ENCODE measurements at regions not wholly inside any gene's neighbourhood (a gene's known extent, or its start where the extent isn't known, plus 50 kb on each side); places are given as distances from the start of the nearest gene placed in this dataset.

DNA sequence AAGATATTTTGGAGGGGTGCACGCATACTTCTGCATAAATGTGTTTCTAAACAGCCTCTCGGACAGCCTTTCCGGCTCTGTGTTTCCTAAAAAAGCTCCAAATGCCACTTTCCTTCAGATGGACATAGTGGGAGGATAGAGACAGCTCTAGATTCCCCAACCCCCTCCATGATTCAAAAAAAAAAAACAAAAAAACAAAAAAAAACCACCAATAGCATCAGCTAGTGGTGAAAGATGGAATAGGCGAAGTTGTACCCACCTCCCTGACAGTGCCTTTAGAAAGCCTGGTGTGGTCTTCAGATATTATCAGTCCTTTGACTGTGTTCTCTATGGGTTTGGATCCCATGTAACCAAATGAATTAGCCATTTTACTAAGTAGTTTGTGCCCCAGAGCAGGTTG is 94.1 kb downstream of the PHETA1 start:
- ChIA-PET POLR2A (no interaction called here), CTCF (interaction anchor here (1.7 kb wide), 1 partner anchor 24 kb away, joined by 7 read pairs; no protein-coding TSS in a partner anchor)
- TF ChIP-seq, protein P1, sequence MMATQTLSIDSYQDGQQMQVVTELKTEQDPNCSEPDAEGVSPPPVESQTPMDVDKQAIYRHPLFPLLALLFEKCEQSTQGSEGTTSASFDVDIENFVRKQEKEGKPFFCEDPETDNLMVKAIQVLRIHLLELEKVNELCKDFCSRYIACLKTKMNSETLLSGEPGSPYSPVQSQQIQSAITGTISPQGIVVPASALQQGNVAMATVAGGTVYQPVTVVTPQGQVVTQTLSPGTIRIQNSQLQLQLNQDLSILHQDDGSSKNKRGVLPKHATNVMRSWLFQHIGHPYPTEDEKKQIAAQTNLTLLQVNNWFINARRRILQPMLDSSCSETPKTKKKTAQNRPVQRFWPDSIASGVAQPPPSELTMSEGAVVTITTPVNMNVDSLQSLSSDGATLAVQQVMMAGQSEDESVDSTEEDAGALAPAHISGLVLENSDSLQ (IDR thresholded peaks at IDR 0.05), result no peak
- TF ChIP-seq ZNF384 (IDR thresholded peaks at IDR 0.05), result peak; percentile 98
- peak; percentile 52 for DNase-seq (ENCODE audit: extremely low spot score)

DNA sequence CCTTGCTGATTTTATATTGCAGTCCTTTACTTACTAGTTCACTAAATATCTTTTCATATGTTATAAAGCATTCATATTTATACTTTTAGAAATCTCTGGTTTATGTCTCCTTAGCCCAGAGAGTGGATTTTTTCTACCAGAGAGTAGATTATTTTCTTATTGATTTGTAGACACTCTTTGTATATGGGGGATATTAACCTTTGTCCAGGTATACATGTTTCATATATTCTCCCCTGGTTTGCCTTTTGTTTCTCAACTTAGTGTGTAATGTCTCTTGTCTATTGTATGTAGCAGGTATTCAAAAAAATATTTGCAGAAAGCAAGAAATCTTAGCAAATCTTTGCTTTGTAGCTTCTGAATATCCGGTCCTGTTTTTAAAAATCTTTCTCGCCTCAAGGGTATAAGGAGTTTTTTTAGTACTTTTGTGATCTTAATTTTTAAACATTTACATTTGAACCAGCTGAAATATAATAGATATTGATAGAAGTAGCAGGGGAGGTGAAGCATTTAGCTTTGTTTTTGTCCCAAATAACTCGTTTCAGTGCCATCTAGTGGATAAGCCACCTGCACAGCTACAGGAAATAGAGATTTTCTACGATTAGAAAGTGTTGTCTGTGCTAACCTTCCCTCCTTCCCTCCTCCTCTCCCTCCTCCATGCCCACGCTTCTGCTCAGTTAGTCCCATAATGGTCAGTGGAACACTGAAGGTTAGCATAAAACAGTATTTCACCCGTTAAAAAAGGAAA is 97.0 kb downstream of the PHETA1 start:
- ChIA-PET POLR2A (no interaction called here), CTCF (no interaction called here)
- TF ChIP-seq NFRKB (IDR thresholded peaks at IDR 0.05) (no peak), ELF4 (IDR thresholded peaks at IDR 0.05) (no peak), CTBP1 (IDR thresholded peaks at IDR 0.05; ENCODE audit: borderline replicate concordance) (no peak), TARDBP (IDR thresholded peaks at IDR 0.05) (no peak)
- TF ChIP-seq, protein P1 (IDR thresholded peaks at IDR 0.05), result no peak
- no peak for DNase-seq (ENCODE audit: extremely low spot score)

DNA sequence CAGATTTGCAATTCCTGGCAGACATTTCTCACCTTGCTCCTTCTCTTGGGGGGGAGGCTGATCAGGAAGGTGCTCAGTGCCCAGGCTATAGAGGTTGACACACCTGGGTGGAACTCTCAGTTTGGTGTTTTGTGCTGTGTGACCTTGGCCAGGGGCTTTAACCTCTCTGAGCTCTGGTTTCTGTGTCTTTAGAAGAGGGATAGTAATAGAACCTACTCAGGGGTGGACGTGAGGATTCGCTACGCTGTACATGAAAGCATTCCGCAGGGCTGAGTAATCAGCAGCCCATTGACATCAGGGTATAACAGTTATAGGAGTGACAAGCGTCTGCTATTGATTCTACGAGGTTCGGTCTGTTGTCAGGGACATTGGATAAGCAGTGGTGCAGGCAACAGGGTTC is 98.1 kb downstream of the PHETA1 start:
- DNase-seq (ENCODE audit: extremely low spot score), result no peak
- ChIA-PET POLR2A (no interaction called here), CTCF (no interaction called here)
- TF ChIP-seq, protein P1 (IDR thresholded peaks at IDR 0.05), result no peak
- TF ChIP-seq FOXA1 (IDR thresholded peaks at IDR 0.05) (no peak), SUZ12 (IDR thresholded peaks at IDR 0.05) (no peak), BHLHE40 (IDR thresholded peaks at IDR 0.05; ENCODE audit: borderline replicate concordance) (no peak), TARDBP (IDR thresholded peaks at IDR 0.05) (no peak), FOXM1 (IDR thresholded peaks at IDR 0.05; ENCODE audit: borderline replicate concordance) (no peak), ARNT (IDR thresholded peaks at IDR 0.05) (no peak), HDGF (IDR thresholded peaks at IDR 0.05; ENCODE audit: borderline replicate concordance) (no peak), ZNF384 (IDR thresholded peaks at IDR 0.05) (no peak), LEF1 (IDR thresholded peaks at IDR 0.05; ENCODE audit: borderline replicate concordance) (no peak), FOXK2 (IDR thresholded peaks at IDR 0.05) (no peak)

DNA sequence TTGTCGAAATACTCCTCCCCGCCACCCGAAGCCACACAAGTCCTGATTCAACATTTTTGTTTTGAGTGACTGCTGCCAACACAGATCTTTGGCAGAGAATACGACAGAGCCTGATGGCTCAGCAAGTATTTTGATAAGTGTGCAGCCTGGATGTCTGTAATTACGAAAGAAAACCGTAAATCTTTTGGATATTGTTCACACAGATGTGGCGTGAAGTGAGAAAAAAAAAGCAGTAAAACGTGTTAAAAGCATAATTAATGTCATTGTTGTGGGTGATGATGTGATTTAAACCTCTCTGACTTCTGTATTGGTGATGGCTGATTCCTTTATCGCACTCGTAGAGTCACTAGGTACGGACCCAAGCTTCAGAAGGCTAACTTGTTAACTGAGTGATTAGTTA is 98.7 kb downstream of the PHETA1 start:
- no peak for DNase-seq (ENCODE audit: extremely low spot score)
- TF ChIP-seq CTBP1 (IDR thresholded peaks at IDR 0.05; ENCODE audit: borderline replicate concordance), result no peak
- TF ChIP-seq, protein P1 (IDR thresholded peaks at IDR 0.05), result peak; percentile 62
- CTCF ChIA-PET, result no interaction called here
- POLR2A ChIA-PET, result no interaction called here

DNA sequence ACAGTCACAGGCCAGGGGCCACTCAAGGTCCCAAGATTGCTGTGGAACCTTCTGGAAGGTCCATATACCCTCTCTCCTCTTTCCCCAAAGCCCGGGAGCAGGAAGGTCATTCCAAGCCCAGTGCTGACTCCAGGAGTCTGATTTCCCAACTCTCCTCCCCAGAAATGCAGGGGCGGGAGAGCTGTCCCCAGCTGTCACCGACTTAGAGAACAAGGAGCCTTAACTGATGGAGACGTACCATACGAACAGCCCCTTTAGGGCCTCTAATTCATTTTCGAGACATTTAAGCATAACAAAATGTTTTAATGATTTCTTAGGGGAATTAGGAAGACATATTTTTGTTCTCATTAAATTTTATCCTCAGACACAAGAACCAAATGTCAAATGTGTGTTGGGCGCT is 99.2 kb downstream of the PHETA1 start:
- no peak for DNase-seq (ENCODE audit: extremely low spot score)
- TF ChIP-seq ARNT (IDR thresholded peaks at IDR 0.05), result no peak
- TF ChIP-seq, protein P1 (IDR thresholded peaks at IDR 0.05), result no peak
- TF ChIP-seq HDGF (IDR thresholded peaks at IDR 0.05; ENCODE audit: borderline replicate concordance), result no peak
- TF ChIP-seq SUZ12 (IDR thresholded peaks at IDR 0.05), result no peak
- TF ChIP-seq FOXM1 (IDR thresholded peaks at IDR 0.05; ENCODE audit: borderline replicate concordance), result no peak
- ChIA-PET POLR2A (no interaction called here), CTCF (no interaction called here)

DNA sequence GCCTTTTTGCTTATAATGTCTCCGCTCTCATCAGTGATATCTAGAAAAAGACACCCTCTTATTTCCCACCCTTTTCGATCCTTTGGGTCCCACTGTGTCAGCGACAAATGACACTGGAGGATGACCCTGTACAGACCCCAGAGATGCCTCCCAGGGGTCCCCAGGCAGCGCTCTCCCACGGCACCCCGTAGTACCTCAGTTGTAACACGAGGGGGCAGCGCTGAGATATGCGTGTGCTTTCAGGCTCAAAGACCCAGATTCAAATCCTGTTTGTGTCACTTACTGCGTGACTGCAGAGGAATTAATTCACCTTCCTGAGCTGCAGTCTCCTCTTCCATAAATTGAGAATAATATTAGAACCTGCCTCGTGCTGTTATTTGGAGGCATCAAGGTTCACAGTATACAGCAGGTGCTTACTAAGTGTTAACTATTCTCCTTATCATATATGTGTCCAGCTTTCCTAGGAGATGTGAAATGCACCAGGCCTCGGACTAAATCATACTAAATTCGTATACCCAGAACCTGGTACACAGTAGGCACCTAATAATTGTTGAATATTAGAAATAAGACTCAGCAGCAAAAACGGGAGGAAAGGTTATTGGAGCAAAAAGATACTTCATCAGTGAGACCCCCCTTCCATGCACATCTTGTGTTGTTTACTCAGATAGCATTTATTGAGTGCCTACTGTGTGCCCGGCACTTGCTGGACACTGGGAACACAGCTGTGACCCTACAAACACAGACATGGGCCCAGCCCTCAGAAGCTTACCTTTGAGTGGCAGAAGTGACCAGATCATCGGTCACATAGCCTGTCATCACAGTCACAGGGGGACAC is 99.9 kb downstream of the PHETA1 start:
- TF ChIP-seq FOXK2 (IDR thresholded peaks at IDR 0.05) (no peak), ZNF384 (IDR thresholded peaks at IDR 0.05) (no peak), SUZ12 (IDR thresholded peaks at IDR 0.05) (no peak)
- TF ChIP-seq, protein P1 (IDR thresholded peaks at IDR 0.05), result no peak
- DNase-seq (ENCODE audit: extremely low spot score), result peak; percentile 67
- ChIA-PET POLR2A (no interaction called here), CTCF (interaction anchor here (0.5 to 0.9 kb wide), 2 partner anchors 10 to 257 kb away, joined by 3 read pairs; no protein-coding TSS in a partner anchor)
